Activated B cell treated with CpG ODN at 0.5 μM for 24 hours (primary cell): ENCODE measurements at regions not wholly inside any gene's neighbourhood (a gene's known extent, or its start where the extent isn't known, plus 50 kb on each side); places are given as distances from the start of the nearest gene placed in this dataset.

ENCODE experiments used
- ATAC-seq: fragments of 200-7000 bp; cut with Tn5 transposase; one replicate; pipeline ENCODE4 v1.10.0; 2021; ENCODE audit warnings: low read depth, mild to moderate bottlenecking, moderate library complexity
- CTCF ChIA-PET: fragments of 350-600 bp; sonication (Branson Sonifier 250); formaldehyde crosslinking; loops from one replicate; lab custom pipeline; 2021; ENCODE audit warnings: antibody characterized with exemption; lab: Charles Lee
- POLR2A ChIA-PET: fragments of 350-600 bp; sonication (Branson Sonifier 250); formaldehyde crosslinking; loops from one replicate; lab custom pipeline; 2021; ENCODE audit warnings: antibody characterized with exemption; lab: Charles Lee
- DNase-seq: peaks from one replicate; pipeline ENCODE4 v3.0.0; 2022
- H3K27ac Mint-ChIP-seq: one replicate; pipeline ENCODE4 v1.8.0; 2020; ENCODE audit warnings: mixed read lengths
- H3K27me3 Mint-ChIP-seq: one replicate; pipeline ENCODE4 v1.8.0; 2021; ENCODE audit warnings: mixed read lengths
- H3K36me3 Mint-ChIP-seq: one replicate; pipeline ENCODE4 v1.8.0; 2021; ENCODE audit warnings: low read depth, mixed read lengths
- H3K4me1 Mint-ChIP-seq: one replicate; pipeline ENCODE4 v1.8.0; 2021; ENCODE audit warnings: mixed read lengths
- H3K4me3 Mint-ChIP-seq: one replicate; pipeline ENCODE4 v1.8.0; 2020; ENCODE audit warnings: mild to moderate bottlenecking, mixed read lengths
- H3K9me3 Mint-ChIP-seq: one replicate; pipeline ENCODE4 v1.8.0; 2020; ENCODE audit warnings: mixed read lengths
- CTCF ChIP-seq: fragments of 200-600 bp; IDR thresholded peaks from one replicate; pipeline ENCODE4 v1.8.0; 2022; ENCODE audit warnings: antibody characterized with exemption, mild to moderate bottlenecking
- intact Hi-C: fragments of 100-400 bp; cut with micrococcal nuclease; formaldehyde crosslinking; loops from one replicate; pipeline ENCODE4 v1.15.1; 2024

DNA sequence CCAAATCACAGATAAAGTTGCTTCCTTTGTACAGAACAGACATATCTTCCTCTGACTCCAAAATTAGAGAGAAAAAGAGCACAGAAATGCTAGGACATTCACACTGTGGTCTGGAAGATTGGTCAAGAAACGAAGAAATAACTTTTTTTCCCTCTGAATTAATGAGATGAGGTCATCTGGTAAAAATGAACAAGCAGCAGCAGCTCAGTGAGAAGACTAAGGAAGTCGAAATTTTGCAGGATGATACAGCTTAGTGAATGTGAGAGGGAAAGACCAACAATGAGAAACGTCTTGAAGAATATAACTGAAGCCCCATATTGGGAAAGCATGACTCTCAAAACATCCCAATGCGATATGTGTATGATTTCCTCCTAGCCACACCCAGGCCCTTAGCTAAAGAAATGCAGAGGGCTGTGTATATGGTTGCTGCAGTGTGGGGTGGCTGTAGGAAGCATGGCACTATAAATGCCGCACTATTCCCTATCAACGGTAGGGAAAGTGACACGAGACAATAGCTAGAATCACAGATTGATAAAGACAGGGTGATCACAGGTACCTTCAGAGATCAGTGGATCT is 208.6 kb downstream of the VEGFC start:
- H3K27ac Mint-ChIP-seq, result no peak overlapping the region
- no peaks in the 10 kb centered on the region for H3K27me3 Mint-ChIP-seq
- H3K9me3 Mint-ChIP-seq, result peaks cover 2% of the 10 kb centered on the region
- TF ChIP-seq CTCF, result no peak
- H3K36me3 Mint-ChIP-seq, result no peaks in the 10 kb centered on the region
- POLR2A ChIA-PET, result no interaction called here
- CTCF ChIA-PET, result no interaction called here
- no peaks in the 10 kb centered on the region for H3K4me1 Mint-ChIP-seq
- ATAC-seq (no peak), DNase-seq (no peak)
- intact Hi-C loops, result no loop called here
- H3K4me3 Mint-ChIP-seq, result no peak overlapping the region

- Mint-ChIP-seq H3K4me3 (no peak overlapping the region), H3K4me1 (no peaks in the 10 kb centered on the region), H3K27me3 (no peaks in the 10 kb centered on the region), H3K27ac (no peak overlapping the region), H3K9me3 (peaks cover 2% of the 10 kb centered on the region), H3K36me3 (no peaks in the 10 kb centered on the region)
- ChIA-PET POLR2A (no interaction called here), CTCF (no interaction called here)
- intact Hi-C loops, result no loop called here
- no peak for TF ChIP-seq CTCF
- DNase-seq (no peak), ATAC-seq (no peak)
Observed at GRCh38 chr4:176587920-176588319, 204.8 kb downstream of the VEGFC start.

DNA sequence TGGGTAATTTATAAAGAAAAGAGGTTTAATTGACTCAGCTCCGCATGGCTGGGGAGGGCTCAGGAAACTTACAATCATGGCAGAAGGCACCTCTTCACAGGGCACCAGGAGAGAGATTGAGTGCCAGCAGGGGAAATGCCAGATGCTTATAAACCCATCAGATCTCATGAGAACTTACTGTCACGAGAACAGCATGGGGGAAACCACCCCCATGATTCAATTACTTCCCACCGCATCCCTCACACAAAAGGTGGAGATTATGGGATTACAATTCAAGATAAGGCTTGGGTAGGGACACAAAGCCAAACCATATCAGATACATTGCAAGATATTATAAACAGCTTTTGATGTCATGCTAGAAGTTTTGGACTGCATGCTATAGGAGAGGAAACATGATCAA is 204.3 kb downstream of the VEGFC start:
- no peaks in the 10 kb centered on the region for H3K27me3 Mint-ChIP-seq
- ChIA-PET POLR2A (no interaction called here), CTCF (no interaction called here)
- no peaks in the 10 kb centered on the region for H3K4me1 Mint-ChIP-seq
- H3K9me3 Mint-ChIP-seq, result peaks cover 2% of the 10 kb centered on the region
- DNase-seq (no peak), ATAC-seq (no peak)
- intact Hi-C loops, result no loop called here
- no peaks in the 10 kb centered on the region for H3K36me3 Mint-ChIP-seq
- no peak for TF ChIP-seq CTCF
- H3K27ac Mint-ChIP-seq, result no peak overlapping the region
- H3K4me3 Mint-ChIP-seq, result no peak overlapping the region

DNA sequence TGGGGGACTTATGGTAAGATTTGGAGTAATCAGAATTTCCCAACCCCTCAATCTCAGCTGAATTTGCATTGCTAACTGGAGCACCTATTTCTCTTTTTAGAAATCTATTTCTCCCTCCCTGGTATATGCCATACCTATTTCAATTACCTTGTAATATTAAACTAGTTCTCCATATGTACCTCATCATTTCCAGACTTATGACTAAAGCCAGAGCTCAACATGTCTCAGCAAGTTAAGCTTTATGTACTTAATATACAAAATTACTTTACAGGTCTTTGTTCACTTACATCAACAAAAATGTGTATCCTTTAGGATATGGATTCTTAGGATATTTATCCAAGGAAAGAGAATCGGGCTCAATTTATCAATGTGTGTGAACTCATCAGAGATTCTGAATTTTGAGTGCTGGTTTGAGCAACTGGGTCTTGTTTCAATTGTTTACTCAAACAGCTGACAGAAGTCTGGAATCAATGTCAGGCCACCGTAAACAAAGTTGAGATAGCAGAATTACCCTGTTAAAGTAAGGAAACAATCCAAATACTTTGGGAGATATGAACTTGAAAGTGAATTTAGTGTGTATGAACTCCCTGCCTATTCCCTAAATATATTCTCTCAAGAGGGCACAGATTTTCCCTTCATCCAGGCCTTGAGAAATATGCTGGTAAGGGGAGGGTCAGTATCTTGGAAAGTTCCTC is 199.6 kb downstream of the VEGFC start:
- Mint-ChIP-seq H3K36me3 (no peaks in the 10 kb centered on the region), H3K4me3 (no peak overlapping the region), H3K4me1 (no peaks in the 10 kb centered on the region), H3K27me3 (no peaks in the 10 kb centered on the region), H3K9me3 (peaks cover 2% of the 10 kb centered on the region), H3K27ac (no peak overlapping the region)
- intact Hi-C loops, result no loop called here
- ChIA-PET CTCF (no interaction called here), POLR2A (no interaction called here)
- TF ChIP-seq CTCF, result no peak
- no peak for DNase-seq
- ATAC-seq, result no peak

DNA sequence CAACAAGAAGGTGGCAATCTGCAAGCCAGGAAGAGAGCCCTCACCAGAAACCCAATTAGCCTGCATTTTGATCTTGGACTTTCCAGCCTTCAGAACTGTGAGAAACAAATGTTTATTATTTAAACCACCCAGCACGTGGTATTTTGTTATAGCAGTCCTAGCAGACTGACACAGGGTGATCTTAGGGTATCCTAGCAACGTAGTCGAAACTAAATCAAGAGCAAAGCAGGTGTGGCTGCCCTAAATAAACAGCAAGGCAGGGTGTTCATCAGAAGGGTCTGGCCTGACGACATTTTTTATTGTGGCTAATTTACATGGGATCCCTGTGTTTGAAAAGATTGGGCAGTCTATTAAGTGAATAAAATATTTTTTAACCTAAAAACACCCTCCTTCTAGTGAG is 198.8 kb downstream of the VEGFC start:
- Mint-ChIP-seq H3K36me3 (no peaks in the 10 kb centered on the region), H3K4me1 (no peaks in the 10 kb centered on the region), H3K27ac (no peak overlapping the region), H3K9me3 (peaks cover 2% of the 10 kb centered on the region), H3K4me3 (no peak overlapping the region), H3K27me3 (no peaks in the 10 kb centered on the region)
- ChIA-PET POLR2A (no interaction called here), CTCF (no interaction called here)
- DNase-seq, result no peak
- no peak for ATAC-seq
- intact Hi-C loops, result no loop called here
- no peak for TF ChIP-seq CTCF
